GM23338 (cell line): ENCODE measurements at regions not wholly inside any gene's neighbourhood (a gene's known extent, or its start where the extent isn't known, plus 50 kb on each side); places are given as distances from the start of the nearest gene placed in this dataset.
"Not testable (repeated sequence)": the region's sequence is repeated elsewhere in the genome, so short reads cannot be mapped to it uniquely, and the experiment has no call there.

ENCODE experiments used
- CREB1 ChIP-seq: fragments of 250-450 bp; sonication (Bioruptor Pico); IDR thresholded peaks from 2 replicates; pipeline ENCODE4 v1.5.0; 2020; ENCODE audit warnings: low read depth, mild to moderate bottlenecking, moderate library complexity
- EZH2 ChIP-seq: fragments of 200-600 bp; sonication (generic); IDR thresholded peaks from one replicate; pipeline ENCODE4 v1.8.0; 2017; ENCODE audit warnings: antibody characterized with exemption, mild to moderate bottlenecking, low read depth; ENCODE audit not compliant: unreplicated experiment
- POLR2AphosphoS5 ChIP-seq: IDR thresholded peaks from 2 replicates; pipeline ENCODE4 v1.6.1; 2016; ENCODE audit warnings: antibody characterized with exemption, low read depth

- not testable (repeated sequence) for TF ChIP-seq EZH2; CREB1 (CRISPR knock-in tag); POLR2AphosphoS5
These were observed 197.0 kb downstream of the BARX2 start for GRCh38 chr11:129572667-129573066.
